ENCODE measurements at regions not wholly inside any gene's neighbourhood (a gene's known extent, or its start where the extent isn't known, plus 50 kb on each side); places are given as distances from the start of the nearest gene placed in this dataset.
"Not testable (repeated sequence)": the region's sequence is repeated elsewhere in the genome, so short reads cannot be mapped to it uniquely, and the experiment has no call there.

- H3K27ac Mint-ChIP-seq = no peak overlapping the region
- ATAC-seq = no peak
- H3K36me3 Mint-ChIP-seq = peaks cover 22% of the 10 kb centered on the region
- CTCF ChIA-PET = no interaction called here
- H3K4me3 Mint-ChIP-seq = no peak overlapping the region
- DNase-seq = no peak
- no peaks in the 10 kb centered on the region for H3K27me3 Mint-ChIP-seq
- peaks cover 2% of the 10 kb centered on the region for H3K9me3 Mint-ChIP-seq (ENCODE audit: low read depth)
- peaks cover 33% of the 10 kb centered on the region for H3K4me1 Mint-ChIP-seq
These were observed 133.1 kb downstream of the ARL4C start for GRCh38 chr2:234363647-234364294.

DNA sequence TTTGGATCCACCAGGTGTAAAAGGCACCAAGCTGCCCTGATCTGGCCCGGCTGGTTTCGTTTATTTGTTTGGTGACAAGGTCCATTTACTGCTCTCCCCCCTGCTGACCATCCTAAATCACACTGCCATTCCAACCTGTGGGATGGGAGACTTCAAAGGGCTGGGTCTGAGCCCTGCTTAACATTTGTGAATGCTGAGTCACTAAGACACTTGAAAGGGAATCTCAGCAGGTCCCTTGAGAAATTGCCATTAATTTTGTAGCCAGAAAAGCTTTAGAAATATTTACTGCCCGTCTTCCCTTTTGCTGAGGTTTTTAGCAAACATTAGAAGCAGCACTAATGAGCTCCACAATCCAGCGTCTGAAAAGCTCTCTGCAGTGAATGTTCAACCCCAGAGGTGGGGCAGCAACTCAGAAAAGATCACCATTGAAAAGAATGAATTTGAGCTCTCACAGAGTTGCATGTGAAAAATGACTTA lies 133.8 kb downstream of the ARL4C start:
- H3K4me1 Mint-ChIP-seq = peaks cover 25% of the 10 kb centered on the region
- CTCF ChIA-PET = interaction anchor here (1.2 kb wide), 1 partner anchor 11 kb away, joined by 3 read pairs; no protein-coding TSS in a partner anchor
- no peak overlapping the region for H3K27ac Mint-ChIP-seq
- H3K27me3 Mint-ChIP-seq = no peaks in the 10 kb centered on the region
- no peak for ATAC-seq
- peaks cover 24% of the 10 kb centered on the region for H3K36me3 Mint-ChIP-seq
- H3K4me3 Mint-ChIP-seq = no peak overlapping the region
- DNase-seq = no peak
- H3K9me3 Mint-ChIP-seq (ENCODE audit: low read depth) = peaks cover 2% of the 10 kb centered on the region

DNA sequence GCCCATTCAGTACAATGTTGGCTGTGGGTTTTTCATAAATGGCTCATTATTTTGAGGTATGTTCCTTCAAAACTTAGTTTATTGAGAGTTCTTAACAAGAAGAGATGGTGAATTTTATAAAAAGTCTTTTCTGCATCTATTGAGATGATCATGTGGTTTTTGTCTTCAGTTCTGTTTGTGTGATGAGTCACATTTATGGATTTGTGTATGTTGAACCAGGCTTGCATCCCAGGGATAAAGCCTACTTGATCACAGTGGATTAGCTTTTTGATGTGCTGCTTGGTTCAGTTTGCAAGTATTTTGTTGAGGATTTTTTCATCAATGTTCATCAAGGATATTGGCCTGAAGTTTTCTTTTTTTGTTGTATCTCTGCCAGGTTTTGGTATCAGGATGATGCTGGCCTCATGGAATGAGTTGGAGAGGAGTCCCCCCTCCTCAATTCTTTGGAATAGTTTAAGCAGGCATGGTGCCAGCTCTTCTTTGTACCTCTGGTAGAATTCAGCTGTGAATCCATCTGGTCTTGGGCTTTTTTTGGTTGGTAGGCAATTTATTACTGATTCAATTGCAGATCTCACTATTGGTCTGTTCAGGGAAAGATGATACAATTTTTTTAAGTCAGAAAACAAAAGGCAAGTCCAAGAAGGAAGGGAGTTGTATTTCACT lies 136.4 kb downstream of the ARL4C start:
- ATAC-seq; DNase-seq; H3K27me3 Mint-ChIP-seq; H3K4me3 Mint-ChIP-seq; H3K27ac Mint-ChIP-seq; H3K9me3 Mint-ChIP-seq (ENCODE audit: low read depth): not testable (repeated sequence)
- CTCF ChIA-PET = interaction anchor here (1.5 kb wide), 1 partner anchor 8 kb away, joined by 4 read pairs; no protein-coding TSS in a partner anchor
- peaks cover 22% of the 10 kb centered on the region for H3K36me3 Mint-ChIP-seq
- peaks cover 18% of the 10 kb centered on the region for H3K4me1 Mint-ChIP-seq

- no peaks in the 10 kb centered on the region for H3K27me3 Mint-ChIP-seq
- CTCF ChIA-PET = no interaction called here
- peaks cover 29% of the 10 kb centered on the region for H3K36me3 Mint-ChIP-seq
- H3K9me3 Mint-ChIP-seq (ENCODE audit: low read depth) = peaks cover 7% of the 10 kb centered on the region
- DNase-seq = no peak
- H3K4me3 Mint-ChIP-seq = no peak overlapping the region
- H3K4me1 Mint-ChIP-seq = peaks cover 24% of the 10 kb centered on the region
- H3K27ac Mint-ChIP-seq = no peak overlapping the region
- ATAC-seq = no peak
These were observed 139.2 kb downstream of the ARL4C start for GRCh38 chr2:234357666-234358065.

- H3K9me3 Mint-ChIP-seq (ENCODE audit: low read depth) = peaks cover 7% of the 10 kb centered on the region
- H3K4me1 Mint-ChIP-seq = peaks cover 24% of the 10 kb centered on the region
- no peak overlapping the region for H3K4me3 Mint-ChIP-seq
- DNase-seq (no peak), ATAC-seq (no peak)
- H3K27ac Mint-ChIP-seq = peak overlapping the region; percentile 44
- CTCF ChIA-PET = interaction anchor here (1.1 kb wide), 1 partner anchor 56 kb away, joined by 3 read pairs; no protein-coding TSS in a partner anchor
- H3K27me3 Mint-ChIP-seq = no peaks in the 10 kb centered on the region
- H3K36me3 Mint-ChIP-seq = peaks cover 32% of the 10 kb centered on the region
These were observed 141.0 kb downstream of the ARL4C start for GRCh38 chr2:234355808-234356365.

DNA sequence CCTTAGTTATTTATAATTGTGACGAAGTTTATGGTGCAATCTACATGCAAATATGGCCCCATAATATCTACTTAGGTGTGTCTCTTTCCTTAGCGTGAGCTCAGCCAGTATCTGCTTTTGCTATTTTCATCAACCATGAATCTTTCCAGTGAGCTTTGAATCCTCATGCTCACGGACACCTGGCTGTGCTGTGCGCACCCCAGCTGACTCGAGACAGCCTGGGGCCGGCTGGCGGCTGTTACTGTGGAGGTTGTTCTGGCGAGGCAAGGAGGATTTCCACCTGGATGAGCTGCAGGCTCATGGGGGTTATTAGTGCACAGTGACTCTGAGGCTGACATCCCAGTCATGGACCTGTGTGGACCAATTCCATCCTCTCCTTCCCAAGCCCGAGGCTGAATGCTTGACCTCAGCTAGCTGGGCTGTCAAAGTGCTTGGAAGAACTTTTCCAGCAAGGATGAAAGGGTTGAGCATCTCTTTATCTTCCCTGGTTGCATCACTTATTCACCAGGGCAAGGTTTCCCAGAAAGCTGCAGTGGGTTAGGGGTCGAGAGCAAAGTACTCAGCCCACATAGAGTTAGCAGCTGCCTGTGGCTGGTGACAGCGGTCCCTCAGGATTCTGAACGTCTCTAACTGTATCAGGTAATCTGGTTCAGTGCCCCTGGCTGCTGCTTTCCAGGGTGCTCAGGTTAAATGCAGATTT lies 141.7 kb downstream of the ARL4C start:
- no peak overlapping the region for H3K4me3 Mint-ChIP-seq
- no peak for ATAC-seq
- no peaks in the 10 kb centered on the region for H3K27me3 Mint-ChIP-seq
- CTCF ChIA-PET = interaction anchor here (1.1 to 1.6 kb wide), 2 partner anchors 13 to 55 kb away, joined by 3 to 6 read pairs; no protein-coding TSS in a partner anchor
- H3K9me3 Mint-ChIP-seq (ENCODE audit: low read depth) = peaks cover 7% of the 10 kb centered on the region
- H3K4me1 Mint-ChIP-seq = peaks cover 18% of the 10 kb centered on the region
- DNase-seq = no peak
- no peak overlapping the region for H3K27ac Mint-ChIP-seq
- H3K36me3 Mint-ChIP-seq = peaks cover 26% of the 10 kb centered on the region

GRCh38 chr2:234352270-234352669 lies 144.6 kb downstream of the ARL4C start:
- no peak overlapping the region for H3K4me3 Mint-ChIP-seq
- no peak for DNase-seq
- H3K9me3 Mint-ChIP-seq (ENCODE audit: low read depth) = peaks cover 5% of the 10 kb centered on the region
- CTCF ChIA-PET = no interaction called here
- H3K4me1 Mint-ChIP-seq = peaks cover 32% of the 10 kb centered on the region
- ATAC-seq = no peak
- H3K36me3 Mint-ChIP-seq = peaks cover 20% of the 10 kb centered on the region
- H3K27me3 Mint-ChIP-seq = no peaks in the 10 kb centered on the region
- H3K27ac Mint-ChIP-seq = no peak overlapping the region

DNA sequence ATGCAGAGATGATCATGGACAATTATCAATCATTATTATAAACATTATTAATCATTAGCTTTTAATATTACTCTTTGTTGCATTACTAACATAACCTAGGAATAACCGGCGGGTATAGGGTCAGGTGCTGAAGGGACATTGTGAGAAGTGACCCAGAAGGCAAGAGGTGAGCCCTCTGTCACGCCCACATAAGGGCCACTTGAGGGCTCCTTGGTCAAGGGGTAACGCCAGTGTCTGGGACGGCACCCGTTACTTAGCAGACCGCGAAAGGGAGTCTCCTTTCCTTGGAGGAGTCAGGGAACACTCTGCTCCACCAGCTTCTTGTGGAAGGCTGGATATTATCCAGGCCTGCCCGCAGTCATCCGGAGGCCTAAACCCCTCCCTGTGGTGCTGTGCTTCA lies 145.0 kb downstream of the ARL4C start:
- CTCF ChIA-PET = interaction anchor here (1.5 kb wide), 1 partner anchor 11 kb away, joined by 3 read pairs; no protein-coding TSS in a partner anchor
- not testable (repeated sequence) for H3K27me3 Mint-ChIP-seq; H3K27ac Mint-ChIP-seq; H3K4me3 Mint-ChIP-seq; DNase-seq; H3K9me3 Mint-ChIP-seq (ENCODE audit: low read depth); ATAC-seq
- peaks cover 21% of the 10 kb centered on the region for H3K36me3 Mint-ChIP-seq
- H3K4me1 Mint-ChIP-seq = peaks cover 34% of the 10 kb centered on the region

- peak overlapping the region; percentile 71 for H3K27ac Mint-ChIP-seq
- peaks cover 4% of the 10 kb centered on the region for H3K9me3 Mint-ChIP-seq (ENCODE audit: low read depth)
- no peak for DNase-seq
- no peaks in the 10 kb centered on the region for H3K27me3 Mint-ChIP-seq
- CTCF ChIA-PET = interaction anchor here (1.2 kb wide), 1 partner anchor 11 kb away, joined by 4 read pairs; no protein-coding TSS in a partner anchor
- no peak overlapping the region for H3K4me3 Mint-ChIP-seq
- peaks cover 26% of the 10 kb centered on the region for H3K4me1 Mint-ChIP-seq
- H3K36me3 Mint-ChIP-seq = peaks cover 23% of the 10 kb centered on the region
- peak; percentile 23 for ATAC-seq
These were observed 148.8 kb downstream of the ARL4C start for GRCh38 chr2:234348081-234348480.

DNA sequence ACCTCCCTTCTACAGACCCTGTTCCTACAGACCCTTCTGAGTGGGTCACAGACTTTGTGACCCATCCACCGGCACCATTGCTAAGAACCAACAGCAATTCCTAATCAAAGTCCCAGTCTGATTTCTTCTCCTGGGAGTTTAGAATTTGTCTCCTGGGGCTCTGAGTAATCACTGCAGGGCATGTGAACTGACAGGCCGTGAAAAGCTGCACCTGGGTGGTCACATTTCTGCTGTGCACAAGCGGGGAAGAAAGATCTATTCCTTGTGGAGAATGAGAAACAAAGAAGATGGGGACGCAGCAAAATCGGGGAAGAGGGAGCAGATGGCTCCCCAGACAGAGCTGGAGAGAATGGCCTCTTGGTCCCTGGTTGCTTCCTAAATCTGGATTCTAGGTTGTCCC lies 151.0 kb downstream of the ARL4C start:
- Mint-ChIP-seq H3K4me3 (no peak overlapping the region), H3K36me3 (peaks cover 17% of the 10 kb centered on the region), H3K27me3 (no peaks in the 10 kb centered on the region), H3K27ac (no peak overlapping the region), H3K4me1 (peaks cover 26% of the 10 kb centered on the region), H3K9me3 (ENCODE audit: low read depth) (no peaks in the 10 kb centered on the region)
- CTCF ChIA-PET = interaction anchor here (0.9 kb wide), 1 partner anchor 21 kb away, joined by 3 read pairs; no protein-coding TSS in a partner anchor
- ATAC-seq (no peak), DNase-seq (no peak)

DNA sequence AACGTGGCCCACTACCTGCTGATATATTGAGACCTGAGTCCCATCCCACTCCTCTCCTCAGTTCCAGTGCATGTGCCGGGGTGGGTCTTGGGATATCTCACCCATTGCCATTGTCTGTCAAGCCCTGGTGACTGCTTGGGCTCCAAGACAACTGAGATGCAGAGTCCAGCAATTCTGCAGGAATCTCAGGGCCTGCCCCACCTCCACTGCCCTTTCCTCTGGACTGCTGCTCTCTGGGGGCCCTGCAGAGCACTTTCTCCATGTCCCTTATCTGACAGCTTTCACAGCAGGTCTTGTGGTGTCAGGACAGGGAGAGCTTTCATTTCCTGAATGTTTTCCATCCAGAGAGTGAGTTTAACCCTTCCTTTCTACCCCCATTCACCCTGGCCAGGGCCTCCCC lies 152.9 kb downstream of the ARL4C start:
- Mint-ChIP-seq H3K9me3 (ENCODE audit: low read depth) (peaks cover 3% of the 10 kb centered on the region), H3K4me3 (no peak overlapping the region), H3K36me3 (peaks cover 32% of the 10 kb centered on the region), H3K27me3 (no peaks in the 10 kb centered on the region), H3K4me1 (peaks cover 32% of the 10 kb centered on the region), H3K27ac (no peak overlapping the region)
- DNase-seq = no peak
- CTCF ChIA-PET = interaction anchor here (0.6 to 1.3 kb wide), 2 partner anchors 9 to 10 kb away, joined by 3 to 4 read pairs; no protein-coding TSS in a partner anchor
- ATAC-seq = no peak

GRCh38 chr2:234343372-234343771 lies 153.5 kb downstream of the ARL4C start:
- CTCF ChIA-PET = interaction anchor here (1.3 kb wide), 1 partner anchor 9 kb away, joined by 4 read pairs; no protein-coding TSS in a partner anchor
- no peak for DNase-seq

More at GRCh38 chr2:234343372-234343771, 153.5 kb downstream of the ARL4C start:
- Mint-ChIP-seq H3K4me3 (no peak overlapping the region), H3K9me3 (ENCODE audit: low read depth) (peaks cover 6% of the 10 kb centered on the region), H3K27ac (no peak overlapping the region), H3K27me3 (no peaks in the 10 kb centered on the region), H3K36me3 (peaks cover 30% of the 10 kb centered on the region), H3K4me1 (peaks cover 27% of the 10 kb centered on the region)
- no peak for ATAC-seq
